ENCODE measurements at regions not wholly inside any gene's neighbourhood (a gene's known extent, or its start where the extent isn't known, plus 50 kb on each side); places are given as distances from the start of the nearest gene placed in this dataset.

DNA sequence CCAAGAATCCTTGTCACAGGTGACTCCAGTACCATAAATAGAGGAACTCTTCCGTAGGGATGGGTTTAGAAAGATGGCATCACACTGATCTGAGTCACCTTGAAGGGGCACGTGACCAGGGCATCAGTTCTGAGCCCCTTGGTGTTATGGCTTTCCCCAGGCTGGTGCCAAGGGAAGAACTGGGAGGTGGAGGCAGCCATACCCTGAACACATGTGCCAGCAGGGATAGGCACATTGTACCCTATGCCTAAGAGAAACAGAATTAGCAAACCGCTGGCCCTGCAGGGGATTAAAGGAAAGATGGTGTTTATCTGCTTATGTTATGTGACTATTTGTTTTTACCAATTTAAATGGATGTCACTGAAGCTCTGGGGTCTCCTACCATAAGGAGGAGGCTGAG lies 196.2 kb downstream of the RGS3 start:
- peak; percentile 45 for TF ChIP-seq USF2 (IDR thresholded peaks at IDR 0.05; ENCODE audit: low read depth, low read length)
- no peak for TF ChIP-seq POLR2A (IDR thresholded peaks at IDR 0.05; ENCODE audit: low read depth, low read length)
- TF ChIP-seq, protein P1, sequence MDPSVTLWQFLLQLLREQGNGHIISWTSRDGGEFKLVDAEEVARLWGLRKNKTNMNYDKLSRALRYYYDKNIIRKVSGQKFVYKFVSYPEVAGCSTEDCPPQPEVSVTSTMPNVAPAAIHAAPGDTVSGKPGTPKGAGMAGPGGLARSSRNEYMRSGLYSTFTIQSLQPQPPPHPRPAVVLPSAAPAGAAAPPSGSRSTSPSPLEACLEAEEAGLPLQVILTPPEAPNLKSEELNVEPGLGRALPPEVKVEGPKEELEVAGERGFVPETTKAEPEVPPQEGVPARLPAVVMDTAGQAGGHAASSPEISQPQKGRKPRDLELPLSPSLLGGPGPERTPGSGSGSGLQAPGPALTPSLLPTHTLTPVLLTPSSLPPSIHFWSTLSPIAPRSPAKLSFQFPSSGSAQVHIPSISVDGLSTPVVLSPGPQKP (IDR thresholded peaks at IDR 0.05; ENCODE audit: borderline replicate concordance, low read depth, low read length): no peak
- TF ChIP-seq CTCF (conservative IDR thresholded peaks at IDR 0.05; ENCODE audit: low read depth, low read length): no peak
- no peak for TF ChIP-seq CEBPB (IDR thresholded peaks at IDR 0.05; ENCODE audit: low read depth, low read length)
- no peak for TF ChIP-seq SMC3 (IDR thresholded peaks at IDR 0.05; ENCODE audit: low read depth, low read length)
- TF ChIP-seq RAD21 (IDR thresholded peaks at IDR 0.05; ENCODE audit: low read length): no peak
- TF ChIP-seq MAFK (IDR thresholded peaks at IDR 0.05; ENCODE audit: low read depth, low read length): no peak
- no peak for TF ChIP-seq BHLHE40 (IDR thresholded peaks at IDR 0.05; ENCODE audit: low read depth, low read length)
- TF ChIP-seq MXI1 (IDR thresholded peaks at IDR 0.05; ENCODE audit: borderline replicate concordance, low read depth, low read length): no peak
- TF ChIP-seq RCOR1 (IDR thresholded peaks at IDR 0.05; ENCODE audit: insufficient replicate concordance, low read length): no peak

Data from IMR-90 (cell line).